Coronary artery (tissue), 2 donors: ENCODE measurements at regions not wholly inside any gene's neighbourhood (a gene's known extent, or its start where the extent isn't known, plus 50 kb on each side); places are given as distances from the start of the nearest gene placed in this dataset.

Source experiments
- DNase-seq: peaks from one replicate; pipeline ENCODE4 v3.0.0-alpha.2; 2017; ENCODE audit warnings: low spot score
- H3K27ac ChIP-seq, 2 donors: fragments of 200-600 bp; sonication (generic); one replicate each; pipeline ENCODE4 v1.5.1; 2016 to 2019
- H3K4me3 ChIP-seq: fragments of 200-600 bp; sonication (generic); 2 replicates; pipeline ENCODE4 v1.5.1; 2016; ENCODE audit warnings: mild to moderate bottlenecking, moderate library complexity
- CTCF ChIP-seq: fragments of 200-600 bp; sonication (generic); IDR thresholded peaks from one replicate; pipeline ENCODE4 v1.5.1; 2019; ENCODE audit warnings: antibody characterized with exemption

DNA sequence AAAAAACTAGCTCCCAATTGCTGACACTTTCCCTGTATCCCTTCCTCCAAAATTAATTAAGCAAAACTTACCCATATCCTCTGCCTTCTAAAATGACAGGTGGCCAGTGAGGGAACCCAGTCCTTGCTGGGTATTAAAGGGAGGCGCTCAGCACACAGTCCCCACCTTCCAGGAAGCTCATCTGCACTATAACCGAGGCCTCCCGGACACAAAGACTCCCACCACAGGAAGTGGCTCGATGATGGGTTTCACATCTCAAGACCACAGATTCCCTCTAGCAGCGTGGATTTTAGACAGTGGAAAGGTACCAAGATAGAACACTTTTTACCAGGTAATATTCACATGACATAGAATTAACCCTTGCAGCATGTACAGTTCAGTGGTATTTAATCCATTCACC is 126.8 kb upstream of the NCOR2 start:
- DNase-seq: no peak
- TF ChIP-seq CTCF: no peak
- H3K4me3 ChIP-seq: no peak overlapping the region
- peak overlapping the region in 1 of 2 donors; percentile 61 for H3K27ac ChIP-seq

GRCh38 chr12:124693111-124693723 is 125.8 kb upstream of the NCOR2 start:
- no peak overlapping the region for H3K27ac ChIP-seq
- no peak for DNase-seq
- TF ChIP-seq CTCF: no peak
- H3K4me3 ChIP-seq: no peak overlapping the region

DNA sequence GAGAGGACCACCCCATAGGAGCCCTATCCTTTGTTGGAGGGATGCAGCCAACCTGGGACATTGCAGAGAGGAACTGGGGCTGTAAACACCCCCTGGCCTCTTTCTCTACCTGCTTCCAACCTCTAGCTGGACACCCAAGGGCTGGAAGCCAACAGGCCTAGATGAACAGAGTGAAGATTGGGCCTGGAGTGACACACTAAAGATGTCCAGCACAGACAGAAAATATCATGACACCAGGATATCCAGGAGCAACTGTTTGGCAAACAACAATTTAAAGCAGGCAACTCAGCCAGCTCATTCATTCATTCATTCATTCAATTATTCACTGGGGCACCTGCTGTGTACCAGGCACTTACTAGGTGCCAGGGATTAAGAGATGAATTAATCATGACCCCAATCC is 125.0 kb upstream of the NCOR2 start:
- H3K4me3 ChIP-seq: no peak overlapping the region
- DNase-seq: no peak
- no peak overlapping the region for H3K27ac ChIP-seq
- no peak for TF ChIP-seq CTCF

DNA sequence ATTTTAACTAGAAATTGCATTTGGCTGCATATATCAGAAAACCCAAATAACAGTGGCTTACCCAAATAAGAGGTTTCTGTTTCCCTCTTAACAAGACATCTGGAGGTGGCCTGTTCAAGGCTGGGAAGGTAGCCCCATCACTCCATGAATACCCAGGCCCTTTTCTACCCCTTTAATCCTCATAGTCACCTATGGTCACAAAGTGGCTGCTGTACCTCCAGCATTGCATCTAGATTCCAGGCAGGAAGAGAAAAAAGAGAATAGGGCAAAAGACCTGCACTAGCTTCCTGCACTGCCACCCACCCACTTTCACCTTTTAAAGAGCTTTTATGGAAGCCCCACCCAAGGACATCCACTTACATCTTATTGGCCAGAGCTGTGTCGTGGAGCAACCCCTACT is 124.0 kb upstream of the NCOR2 start:
- no peak overlapping the region for H3K4me3 ChIP-seq
- TF ChIP-seq CTCF: no peak
- DNase-seq: no peak
- no peak overlapping the region for H3K27ac ChIP-seq

DNA sequence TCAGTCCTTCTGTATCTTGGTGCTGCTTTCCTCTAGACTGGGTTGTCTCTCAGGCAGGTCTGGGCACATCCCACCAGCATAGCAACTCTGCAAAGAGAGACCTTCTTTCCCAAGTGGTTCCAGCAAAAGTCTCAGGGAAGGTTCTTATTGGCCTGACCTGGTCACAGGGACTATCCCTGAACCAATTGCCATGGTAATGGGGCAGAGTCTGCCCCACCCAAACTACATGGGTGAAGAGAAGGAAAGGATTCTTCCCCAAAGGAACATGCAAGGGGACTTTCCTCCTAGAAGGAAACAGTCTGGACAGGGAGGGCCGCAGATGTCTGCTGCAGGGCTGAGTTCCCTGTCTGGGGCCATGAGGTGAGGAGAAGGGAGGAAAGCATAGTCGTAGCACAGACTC is 122.2 kb upstream of the NCOR2 start:
- H3K27ac ChIP-seq: no peak overlapping the region
- no peak for TF ChIP-seq CTCF
- no peak for DNase-seq
- no peak overlapping the region for H3K4me3 ChIP-seq

DNA sequence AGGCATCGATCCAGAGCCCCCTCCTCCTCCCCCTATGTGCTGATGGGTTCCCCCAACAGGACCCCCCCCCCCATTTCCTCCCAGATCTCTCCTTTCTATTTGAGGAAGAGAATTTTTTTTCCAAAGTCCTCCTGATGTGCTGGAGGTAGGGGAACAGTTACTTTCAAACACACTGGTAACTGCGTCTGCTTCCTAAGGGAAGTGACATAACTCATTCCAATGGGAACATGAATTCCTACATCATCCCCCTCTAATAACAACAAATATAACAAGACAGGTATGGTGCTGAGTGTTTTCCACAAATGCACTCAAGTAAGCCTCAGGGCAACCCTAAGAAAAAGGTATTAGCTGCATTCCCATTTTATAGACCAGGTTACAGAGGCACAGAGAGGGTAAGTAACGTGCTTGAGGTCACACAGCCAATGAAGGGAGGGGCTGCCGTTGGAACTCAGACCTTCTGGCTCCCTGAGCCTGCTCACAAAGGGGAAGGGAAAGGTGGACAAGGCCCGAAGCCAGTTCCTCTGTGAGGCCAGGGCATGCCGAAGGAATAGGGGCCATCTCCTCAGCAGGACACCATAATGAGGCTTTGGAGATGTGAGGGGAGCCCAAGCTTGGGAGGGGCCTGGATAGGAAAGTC is 121.1 kb upstream of the NCOR2 start:
- peak overlapping the region in 1 of 2 donors; percentile 78 for H3K27ac ChIP-seq
- no peak overlapping the region for H3K4me3 ChIP-seq
- no peak for DNase-seq
- TF ChIP-seq CTCF: no peak

DNA sequence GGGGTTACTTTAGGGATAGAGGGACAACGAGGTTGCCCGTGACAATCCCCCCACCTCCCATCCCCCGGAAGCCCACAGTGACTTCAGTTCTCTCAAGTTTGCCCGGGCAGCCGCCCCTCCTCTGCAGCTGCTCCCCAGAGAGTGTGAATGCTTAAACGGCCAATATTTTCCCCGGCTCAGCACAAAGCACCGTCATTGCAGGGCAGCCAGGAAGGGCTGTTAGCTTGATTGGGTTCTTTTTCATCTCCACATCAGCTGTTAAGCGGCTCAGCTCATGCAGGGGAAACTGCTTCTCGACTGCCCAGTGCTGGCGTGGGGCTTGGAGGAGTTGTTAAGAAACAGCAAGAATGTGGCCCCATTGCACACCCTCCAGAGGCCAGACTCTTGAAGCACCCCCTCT is 120.5 kb upstream of the NCOR2 start:
- DNase-seq: no peak
- Histone ChIP-seq H3K4me3 (no peak overlapping the region), H3K27ac (peak overlapping the region in 1 of 2 donors; percentile 78)
- no peak for TF ChIP-seq CTCF
